ENCODE measurements at regions not wholly inside any gene's neighbourhood (a gene's known extent, or its start where the extent isn't known, plus 50 kb on each side); places are given as distances from the start of the nearest gene placed in this dataset.
"Not testable (repeated sequence)": the region's sequence is repeated elsewhere in the genome, so short reads cannot be mapped to it uniquely, and the experiment has no call there.

GRCh38 chr1:222060210-222060916 lies 318.5 kb upstream of the DUSP10 start:
- Histone ChIP-seq H3K79me2 (no peaks in the 10 kb centered on the region), H2AFZ (no peak overlapping the region), H3K27ac (no peak overlapping the region), H3K4me2 (ENCODE audit: low read length) (no peak overlapping the region), H3K9ac (no peak overlapping the region), H3K9me3 (ENCODE audit: control insufficient read depth, low read length) (no peaks in the 10 kb centered on the region), H3K36me3 (ENCODE audit: control insufficient read depth, insufficient read depth, low read length) (no peaks in the 10 kb centered on the region), H3K4me3 (ENCODE audit: low read depth, low read length) (no peak overlapping the region), H3K4me1 (no peaks in the 10 kb centered on the region), H3K27me3 (ENCODE audit: control insufficient read depth, insufficient read depth, low read length) (no peaks in the 10 kb centered on the region)
- TF ChIP-seq CTCF (IDR thresholded peaks at IDR 0.05), result no peak

- Histone ChIP-seq H3K9me3 (ENCODE audit: control insufficient read depth, low read length) (no peaks in the 10 kb centered on the region), H3K4me2 (ENCODE audit: low read length) (no peak overlapping the region), H3K4me1 (no peaks in the 10 kb centered on the region), H2AFZ (no peak overlapping the region), H3K36me3 (ENCODE audit: control insufficient read depth, insufficient read depth, low read length) (no peaks in the 10 kb centered on the region), H3K27me3 (ENCODE audit: control insufficient read depth, insufficient read depth, low read length) (no peaks in the 10 kb centered on the region), H3K79me2 (no peaks in the 10 kb centered on the region), H3K9ac (no peak overlapping the region), H3K27ac (no peak overlapping the region), H3K4me3 (ENCODE audit: low read depth, low read length) (no peak overlapping the region)
- TF ChIP-seq CTCF (IDR thresholded peaks at IDR 0.05), result no peak
These were observed 316.4 kb upstream of the DUSP10 start for GRCh38 chr1:222058249-222058648.

GRCh38 chr1:222057162-222057561 lies 315.3 kb upstream of the DUSP10 start:
- no peak overlapping the region for H3K4me3 ChIP-seq (ENCODE audit: low read depth, low read length)
- no peak for TF ChIP-seq CTCF (IDR thresholded peaks at IDR 0.05)
- no peak overlapping the region for H3K4me2 ChIP-seq (ENCODE audit: low read length)
- H3K4me1 ChIP-seq, result no peaks in the 10 kb centered on the region
- H3K9me3 ChIP-seq (ENCODE audit: control insufficient read depth, low read length), result no peaks in the 10 kb centered on the region
- no peaks in the 10 kb centered on the region for H3K36me3 ChIP-seq (ENCODE audit: control insufficient read depth, insufficient read depth, low read length)
- H3K27ac ChIP-seq, result no peak overlapping the region
- H3K27me3 ChIP-seq (ENCODE audit: control insufficient read depth, insufficient read depth, low read length), result no peaks in the 10 kb centered on the region
- H2AFZ ChIP-seq, result no peak overlapping the region
- H3K79me2 ChIP-seq, result no peaks in the 10 kb centered on the region
- H3K9ac ChIP-seq, result no peak overlapping the region

DNA sequence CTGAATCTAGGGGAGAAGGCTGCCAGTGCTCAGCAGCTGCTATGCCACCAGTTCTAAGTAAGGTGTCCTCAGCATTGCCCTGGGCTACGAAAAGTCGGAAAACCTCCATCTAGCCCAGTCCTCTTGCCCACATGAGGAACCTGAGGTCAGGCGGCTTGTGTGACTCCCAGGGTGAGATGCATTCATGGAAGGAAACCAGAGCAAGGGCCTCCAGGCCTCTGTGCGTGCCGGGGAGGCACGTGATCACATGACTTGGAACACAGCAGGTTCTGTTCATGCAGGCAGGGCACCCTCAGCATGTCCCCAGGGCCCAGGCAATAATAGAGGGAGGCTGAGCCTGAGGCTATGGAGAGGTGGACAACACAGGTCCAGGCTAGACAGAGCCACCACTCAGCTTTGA lies 312.5 kb upstream of the DUSP10 start:
- no peak overlapping the region for H2AFZ ChIP-seq
- no peaks in the 10 kb centered on the region for H3K9me3 ChIP-seq (ENCODE audit: control insufficient read depth, low read length)
- no peak overlapping the region for H3K4me2 ChIP-seq (ENCODE audit: low read length)
- no peaks in the 10 kb centered on the region for H3K27me3 ChIP-seq (ENCODE audit: control insufficient read depth, insufficient read depth, low read length)
- H3K27ac ChIP-seq, result no peak overlapping the region
- H3K9ac ChIP-seq, result no peak overlapping the region
- no peak for TF ChIP-seq CTCF (IDR thresholded peaks at IDR 0.05)
- no peak overlapping the region for H3K4me3 ChIP-seq (ENCODE audit: low read depth, low read length)
- no peaks in the 10 kb centered on the region for H3K4me1 ChIP-seq
- H3K36me3 ChIP-seq (ENCODE audit: control insufficient read depth, insufficient read depth, low read length), result no peaks in the 10 kb centered on the region
- H3K79me2 ChIP-seq, result no peaks in the 10 kb centered on the region

GRCh38 chr1:222053790-222054294 lies 312.0 kb upstream of the DUSP10 start:
- Histone ChIP-seq H3K4me3 (ENCODE audit: low read depth, low read length) (no peak overlapping the region), H3K27ac (no peak overlapping the region), H3K9me3 (ENCODE audit: control insufficient read depth, low read length) (no peaks in the 10 kb centered on the region), H3K27me3 (ENCODE audit: control insufficient read depth, insufficient read depth, low read length) (no peaks in the 10 kb centered on the region), H2AFZ (no peak overlapping the region), H3K4me1 (no peaks in the 10 kb centered on the region), H3K79me2 (no peaks in the 10 kb centered on the region), H3K36me3 (ENCODE audit: control insufficient read depth, insufficient read depth, low read length) (no peaks in the 10 kb centered on the region), H3K4me2 (ENCODE audit: low read length) (no peak overlapping the region), H3K9ac (no peak overlapping the region)
- no peak for TF ChIP-seq CTCF (IDR thresholded peaks at IDR 0.05)

GRCh38 chr1:222051311-222051710 lies 309.4 kb upstream of the DUSP10 start:
- not testable (repeated sequence) for H3K79me2 ChIP-seq; H3K4me2 ChIP-seq (ENCODE audit: low read length); H3K4me3 ChIP-seq (ENCODE audit: low read depth, low read length); H3K27me3 ChIP-seq (ENCODE audit: control insufficient read depth, insufficient read depth, low read length); H3K27ac ChIP-seq; H3K9me3 ChIP-seq (ENCODE audit: control insufficient read depth, low read length); H3K36me3 ChIP-seq (ENCODE audit: control insufficient read depth, insufficient read depth, low read length); H3K9ac ChIP-seq; H3K4me1 ChIP-seq; H2AFZ ChIP-seq

DNA sequence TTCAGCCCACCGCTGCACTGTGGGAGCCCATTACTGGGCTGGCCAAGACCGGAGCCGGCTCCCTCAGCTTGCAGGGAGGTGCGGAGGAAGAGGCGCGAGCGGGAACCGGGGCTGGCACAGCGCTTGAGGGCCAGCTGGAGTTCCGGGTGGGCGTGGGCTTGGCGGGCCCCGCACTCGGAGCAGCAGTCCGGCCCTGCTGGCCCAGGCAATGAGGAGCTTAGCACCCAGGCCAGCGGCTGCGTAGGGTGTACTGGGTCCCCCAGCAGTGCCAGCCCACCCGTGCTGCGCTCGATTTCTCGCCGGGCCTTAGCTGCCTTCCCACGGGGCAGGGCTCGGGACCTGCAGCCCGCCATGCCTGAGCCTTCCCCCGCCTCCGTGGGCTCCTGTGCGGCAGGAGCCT lies 307.8 kb upstream of the DUSP10 start:
- H2AFZ ChIP-seq; H3K9me3 ChIP-seq (ENCODE audit: control insufficient read depth, low read length); H3K79me2 ChIP-seq; H3K4me1 ChIP-seq; H3K27ac ChIP-seq; H3K4me3 ChIP-seq (ENCODE audit: low read depth, low read length); H3K36me3 ChIP-seq (ENCODE audit: control insufficient read depth, insufficient read depth, low read length); H3K9ac ChIP-seq; H3K4me2 ChIP-seq (ENCODE audit: low read length); H3K27me3 ChIP-seq (ENCODE audit: control insufficient read depth, insufficient read depth, low read length): not testable (repeated sequence)
